Choroid plexus epithelial cell (primary cell): ENCODE measurements at regions not wholly inside any gene's neighbourhood (a gene's known extent, or its start where the extent isn't known, plus 50 kb on each side); places are given as distances from the start of the nearest gene placed in this dataset.

ENCODE experiments used
- DNase-seq: peaks from one replicate; pipeline ENCODE4 v3.0.0-alpha.2; 2010; ENCODE audit warnings: low read depth
- H3K4me3 ChIP-seq: 2 replicates; pipeline ENCODE4 v1.5.1; 2011; ENCODE audit warnings: low read depth, mild to moderate bottlenecking, control low read depth, low read length, moderate library complexity
- TF ChIP-seq, protein P1 (sequence below): conservative IDR thresholded peaks from 2 replicates; pipeline ENCODE4 v1.5.1; 2011; ENCODE audit warnings: low read depth, mild to moderate bottlenecking, control low read depth, inconsistent platforms, low read length, moderate library complexity

DNA sequence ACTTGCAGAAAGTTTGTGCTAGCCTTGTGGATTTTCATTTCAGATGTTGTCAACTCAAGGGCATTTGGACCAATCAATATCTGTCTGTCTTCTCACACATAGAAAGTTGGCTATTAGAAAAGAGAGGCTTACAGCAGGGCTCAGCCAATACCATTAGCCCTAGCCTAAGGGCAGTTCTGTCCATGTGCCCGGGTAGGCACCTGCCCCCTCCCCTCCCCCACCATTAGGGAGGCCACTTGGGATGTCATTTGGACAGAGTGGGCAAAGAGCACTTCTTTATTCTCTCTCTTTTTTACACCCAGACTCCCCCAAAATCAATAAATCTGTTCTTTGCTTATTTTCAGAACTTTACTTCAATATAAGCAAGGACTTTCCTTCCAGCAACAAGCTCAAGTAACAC is 188.5 kb upstream of the MKI67 start:
- TF ChIP-seq, protein P1, sequence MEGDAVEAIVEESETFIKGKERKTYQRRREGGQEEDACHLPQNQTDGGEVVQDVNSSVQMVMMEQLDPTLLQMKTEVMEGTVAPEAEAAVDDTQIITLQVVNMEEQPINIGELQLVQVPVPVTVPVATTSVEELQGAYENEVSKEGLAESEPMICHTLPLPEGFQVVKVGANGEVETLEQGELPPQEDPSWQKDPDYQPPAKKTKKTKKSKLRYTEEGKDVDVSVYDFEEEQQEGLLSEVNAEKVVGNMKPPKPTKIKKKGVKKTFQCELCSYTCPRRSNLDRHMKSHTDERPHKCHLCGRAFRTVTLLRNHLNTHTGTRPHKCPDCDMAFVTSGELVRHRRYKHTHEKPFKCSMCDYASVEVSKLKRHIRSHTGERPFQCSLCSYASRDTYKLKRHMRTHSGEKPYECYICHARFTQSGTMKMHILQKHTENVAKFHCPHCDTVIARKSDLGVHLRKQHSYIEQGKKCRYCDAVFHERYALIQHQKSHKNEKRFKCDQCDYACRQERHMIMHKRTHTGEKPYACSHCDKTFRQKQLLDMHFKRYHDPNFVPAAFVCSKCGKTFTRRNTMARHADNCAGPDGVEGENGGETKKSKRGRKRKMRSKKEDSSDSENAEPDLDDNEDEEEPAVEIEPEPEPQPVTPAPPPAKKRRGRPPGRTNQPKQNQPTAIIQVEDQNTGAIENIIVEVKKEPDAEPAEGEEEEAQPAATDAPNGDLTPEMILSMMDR: no peak
- DNase-seq: no peak
- no peak overlapping the region for H3K4me3 ChIP-seq

DNA sequence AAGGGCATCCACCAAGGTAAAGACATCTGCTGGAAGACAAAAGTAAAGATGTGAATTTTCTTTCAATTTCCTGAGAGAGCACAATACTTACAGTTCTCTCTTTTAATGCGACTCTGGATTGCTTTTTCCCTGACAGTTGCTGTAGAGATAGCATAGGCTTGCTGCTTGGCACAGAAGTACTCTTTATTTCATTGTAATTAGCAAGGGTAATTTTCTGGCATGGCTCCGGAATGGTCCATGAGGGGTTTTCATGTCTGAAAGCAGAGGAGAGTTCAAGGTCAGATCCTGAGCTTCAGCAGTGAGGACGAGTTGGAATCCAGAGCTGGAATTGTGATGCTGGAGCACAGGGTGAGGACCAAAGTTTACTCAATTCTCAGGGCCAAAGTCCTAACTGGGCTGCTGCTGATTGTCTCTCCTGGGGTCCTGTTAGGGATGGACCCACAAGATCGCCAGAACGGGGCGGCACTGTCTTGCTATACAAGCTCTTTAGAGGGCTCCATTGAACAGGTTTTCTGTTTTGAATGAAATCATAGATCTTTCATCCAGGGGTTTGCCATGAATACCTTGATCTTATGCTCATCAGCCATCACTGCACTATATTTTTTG is 190.0 kb upstream of the MKI67 start:
- TF ChIP-seq, protein P1: no peak
- DNase-seq: no peak
- no peak overlapping the region for H3K4me3 ChIP-seq

DNA sequence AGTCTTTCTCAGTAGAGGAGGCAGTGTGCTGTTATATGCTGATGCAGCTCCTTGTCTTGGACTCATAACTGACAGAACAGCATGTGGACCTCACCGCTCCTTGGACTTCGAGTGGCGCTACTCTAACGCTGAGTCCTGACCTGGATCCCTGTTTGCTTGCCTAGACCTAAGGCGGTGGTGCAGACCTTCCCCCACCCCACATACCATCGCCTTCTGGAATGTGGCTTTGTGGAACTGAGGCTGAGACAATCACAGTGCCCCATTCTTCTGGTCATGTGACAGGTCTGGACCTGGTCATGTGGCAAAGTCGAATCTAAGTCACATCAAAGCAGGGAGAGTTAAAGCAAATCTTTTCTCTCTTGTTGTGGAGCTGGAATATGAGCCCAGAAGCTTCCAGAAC is 190.7 kb upstream of the MKI67 start:
- H3K4me3 ChIP-seq: no peak overlapping the region
- DNase-seq: no peak
- TF ChIP-seq, protein P1: no peak

DNA sequence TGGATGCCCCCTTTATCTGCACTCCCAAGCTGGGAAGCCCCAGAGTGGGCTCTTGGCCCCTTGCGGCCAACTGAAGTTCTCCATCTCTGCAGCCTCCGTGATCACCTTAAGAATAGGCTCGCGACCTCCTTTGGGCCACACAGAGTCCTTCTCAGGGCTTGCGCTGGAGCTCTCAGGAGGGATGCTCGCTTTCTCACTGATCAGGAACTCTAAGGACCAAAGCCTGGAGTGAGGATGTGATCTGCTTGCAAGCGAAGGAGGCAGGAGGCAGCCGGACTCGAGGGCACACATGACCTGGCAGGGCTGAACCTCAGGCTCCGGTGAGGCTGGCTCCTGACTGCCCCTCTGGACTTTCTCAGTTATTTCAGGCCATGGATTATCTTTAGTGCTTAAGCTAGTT is 192.1 kb upstream of the MKI67 start:
- TF ChIP-seq, protein P1: no peak
- no peak for DNase-seq
- H3K4me3 ChIP-seq: no peak overlapping the region

DNA sequence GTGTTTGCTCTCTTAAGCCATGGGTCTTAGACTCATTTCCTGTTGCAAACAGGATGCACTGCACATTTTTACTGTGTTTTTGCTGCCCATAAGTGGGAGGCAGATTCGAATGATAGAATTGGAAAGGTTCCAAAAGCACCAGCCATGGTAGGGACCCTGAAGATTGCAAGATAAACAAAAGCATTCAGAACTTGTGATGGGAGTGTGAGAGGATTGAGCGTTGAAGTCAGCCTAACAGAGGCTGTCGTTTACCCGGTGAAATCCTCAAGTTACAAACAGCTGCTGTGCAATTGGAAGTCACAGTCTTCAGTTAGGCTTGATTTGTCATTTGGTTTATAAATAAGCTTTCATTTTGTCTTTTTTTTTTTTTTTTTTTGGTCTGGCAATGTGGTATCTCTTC is 192.7 kb upstream of the MKI67 start:
- DNase-seq: no peak
- TF ChIP-seq, protein P1: no peak
- H3K4me3 ChIP-seq: no peak overlapping the region

DNA sequence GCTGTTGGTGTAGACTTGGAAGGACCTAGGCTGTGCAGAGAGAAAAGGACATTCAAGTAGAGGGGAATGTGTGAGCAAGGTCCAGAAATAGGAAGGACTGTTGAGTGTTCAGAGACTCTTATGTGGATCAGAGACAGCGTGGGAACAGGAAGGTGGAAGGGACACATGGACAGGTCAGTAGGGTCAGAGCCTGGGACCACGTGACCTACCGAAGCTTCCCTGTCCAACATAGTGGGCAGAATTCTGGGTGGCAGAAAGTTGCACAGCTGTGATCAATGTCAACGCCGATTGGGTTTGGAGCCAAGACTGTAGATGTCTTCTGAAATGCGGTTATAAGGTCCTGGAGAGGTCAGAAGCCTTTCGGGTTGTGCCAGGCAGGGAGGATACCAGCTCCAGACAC is 195.9 kb upstream of the MKI67 start:
- TF ChIP-seq, protein P1: no peak
- DNase-seq: no peak
- H3K4me3 ChIP-seq: no peak overlapping the region

DNA sequence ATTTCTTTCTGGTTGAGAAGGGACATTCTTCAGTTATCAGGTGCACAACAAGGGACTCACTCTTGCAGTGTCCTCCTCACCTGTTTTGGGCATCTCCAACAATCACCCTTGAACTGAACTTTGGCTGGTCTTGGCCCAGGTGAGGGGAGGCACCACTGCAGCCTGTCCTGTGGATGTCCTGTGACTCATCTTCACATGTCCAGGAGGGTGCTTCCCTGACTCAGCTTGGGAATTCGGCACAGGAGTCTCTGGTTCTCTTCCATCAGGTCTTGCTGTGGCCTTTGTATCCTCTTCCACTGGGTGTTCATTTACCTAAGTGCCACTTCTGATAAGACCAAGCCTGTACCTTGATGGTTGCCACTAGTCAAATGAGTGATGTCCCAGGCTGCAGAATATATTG is 196.7 kb upstream of the MKI67 start:
- TF ChIP-seq, protein P1: no peak
- DNase-seq: no peak
- no peak overlapping the region for H3K4me3 ChIP-seq
